RWPE1 (cell line): ENCODE measurements at regions not wholly inside any gene's neighbourhood (a gene's known extent, or its start where the extent isn't known, plus 50 kb on each side); places are given as distances from the start of the nearest gene placed in this dataset.

Experiments
- CTCF ChIA-PET: fragments of 350-600 bp; sonication (Branson Sonifier 250); formaldehyde crosslinking; extraction: SDS; loops from one replicate; lab custom pipeline; 2021; lab: Yijun Ruan, JAX
- POLR2A ChIA-PET: fragments of 400-600 bp; formaldehyde crosslinking; extraction: SDS; loops from one replicate; lab custom pipeline; 2020; ENCODE audit warnings: antibody characterized with exemption; ENCODE audit not compliant: low non-redundant PET; lab: Yijun Ruan, JAX
- DNase-seq: peaks from one replicate; pipeline ENCODE4 v3.0.0; 2012; ENCODE audit warnings: low spot score
- H3K27ac ChIP-seq: fragments of 450-650 bp; 2 replicates; pipeline ENCODE4 v1.5.1; 2017
- TF ChIP-seq, protein P1 (sequence below): fragments of 450-650 bp; conservative IDR thresholded peaks from 2 replicates; pipeline ENCODE4 v1.5.1; 2017; ENCODE audit warnings: low read depth, mild to moderate bottlenecking

DNA sequence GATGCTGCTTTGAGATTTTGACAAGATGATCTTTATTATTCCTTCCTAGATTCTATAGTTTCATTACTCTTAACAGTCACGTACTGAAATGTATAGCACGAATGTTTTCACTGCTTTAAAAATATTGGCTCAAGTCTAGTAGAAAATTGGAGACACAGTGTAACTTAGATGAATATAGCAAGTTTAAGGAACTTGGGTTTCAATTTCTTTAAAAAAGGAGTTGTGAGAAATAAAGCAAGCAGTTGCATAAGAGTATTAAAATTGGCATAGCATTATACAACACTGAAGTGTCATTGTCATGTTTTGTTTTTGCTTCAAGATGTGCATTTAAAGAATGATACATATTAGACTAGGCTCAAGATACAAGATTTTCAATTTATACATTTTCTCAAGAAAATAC is 624.8 kb upstream of the NOVA1 start:
- POLR2A ChIA-PET: no interaction called here
- no peak for DNase-seq
- CTCF ChIA-PET: no interaction called here
- H3K27ac ChIP-seq: no peak overlapping the region
- TF ChIP-seq, protein P1, sequence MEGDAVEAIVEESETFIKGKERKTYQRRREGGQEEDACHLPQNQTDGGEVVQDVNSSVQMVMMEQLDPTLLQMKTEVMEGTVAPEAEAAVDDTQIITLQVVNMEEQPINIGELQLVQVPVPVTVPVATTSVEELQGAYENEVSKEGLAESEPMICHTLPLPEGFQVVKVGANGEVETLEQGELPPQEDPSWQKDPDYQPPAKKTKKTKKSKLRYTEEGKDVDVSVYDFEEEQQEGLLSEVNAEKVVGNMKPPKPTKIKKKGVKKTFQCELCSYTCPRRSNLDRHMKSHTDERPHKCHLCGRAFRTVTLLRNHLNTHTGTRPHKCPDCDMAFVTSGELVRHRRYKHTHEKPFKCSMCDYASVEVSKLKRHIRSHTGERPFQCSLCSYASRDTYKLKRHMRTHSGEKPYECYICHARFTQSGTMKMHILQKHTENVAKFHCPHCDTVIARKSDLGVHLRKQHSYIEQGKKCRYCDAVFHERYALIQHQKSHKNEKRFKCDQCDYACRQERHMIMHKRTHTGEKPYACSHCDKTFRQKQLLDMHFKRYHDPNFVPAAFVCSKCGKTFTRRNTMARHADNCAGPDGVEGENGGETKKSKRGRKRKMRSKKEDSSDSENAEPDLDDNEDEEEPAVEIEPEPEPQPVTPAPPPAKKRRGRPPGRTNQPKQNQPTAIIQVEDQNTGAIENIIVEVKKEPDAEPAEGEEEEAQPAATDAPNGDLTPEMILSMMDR: no peak

DNA sequence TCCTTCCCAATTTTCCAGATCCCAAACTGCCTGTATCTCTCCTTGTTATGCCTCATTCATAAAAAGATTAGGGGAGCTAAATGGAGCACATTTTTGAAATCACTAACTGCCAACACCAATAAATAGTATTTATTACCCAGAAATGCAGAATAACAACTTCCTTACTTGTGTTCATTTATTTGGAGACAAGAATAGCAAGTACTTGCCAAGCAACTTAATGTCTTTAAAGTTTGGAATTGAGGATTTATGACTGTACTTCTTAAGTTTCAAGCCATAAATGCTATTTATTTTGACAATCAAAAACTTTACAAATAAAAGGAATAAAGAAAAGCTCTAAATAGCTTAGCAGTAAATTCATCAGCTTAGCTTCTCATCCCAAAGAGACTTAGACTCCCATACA is 626.1 kb upstream of the NOVA1 start:
- no peak for DNase-seq
- ChIA-PET CTCF (interaction anchor here (0.5 kb wide), 1 partner anchor 62 kb away, joined by 3 read pairs; no protein-coding TSS in a partner anchor), POLR2A (no interaction called here)
- H3K27ac ChIP-seq: no peak overlapping the region
- TF ChIP-seq, protein P1: no peak

DNA sequence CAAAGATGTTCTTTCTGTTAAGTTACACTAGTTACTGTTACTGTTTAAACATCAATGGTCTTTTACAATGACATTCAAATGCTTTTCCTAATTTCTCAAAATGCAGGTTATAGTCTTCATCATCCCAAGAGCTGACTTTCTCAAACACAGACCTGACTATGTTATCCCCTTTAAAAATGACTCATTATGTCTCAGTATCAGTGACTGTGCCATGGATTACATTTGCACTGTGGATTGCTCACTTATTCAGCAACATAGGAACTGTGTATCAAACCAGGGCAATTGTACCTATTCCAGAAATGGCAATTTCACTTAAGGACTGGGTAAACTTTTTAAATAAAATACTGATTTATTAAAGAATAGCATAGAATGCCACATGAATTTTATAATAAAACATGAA is 630.2 kb upstream of the NOVA1 start:
- CTCF ChIA-PET: no interaction called here
- POLR2A ChIA-PET: no interaction called here
- TF ChIP-seq, protein P1: no peak
- H3K27ac ChIP-seq: no peak overlapping the region
- DNase-seq: no peak

DNA sequence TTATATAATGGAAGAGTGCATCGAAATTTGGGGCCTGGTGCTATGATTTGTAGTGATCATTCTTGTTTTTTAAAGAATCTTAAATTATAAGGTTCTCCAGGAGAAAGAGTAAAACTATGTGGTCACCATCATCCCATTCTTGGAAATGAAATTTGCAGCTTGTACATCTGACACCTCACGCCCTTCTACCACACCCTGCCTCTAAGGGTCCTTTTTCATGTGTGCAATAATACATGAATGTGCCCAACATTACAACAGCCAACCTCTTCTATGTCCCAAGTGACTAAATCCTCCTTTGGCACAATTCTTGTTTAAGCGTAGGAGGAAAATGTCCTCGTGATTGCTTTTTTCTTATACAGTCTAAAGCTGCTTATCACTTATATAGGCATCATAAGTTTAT is 636.5 kb upstream of the NOVA1 start:
- TF ChIP-seq, protein P1: no peak
- H3K27ac ChIP-seq: no peak overlapping the region
- DNase-seq: no peak
- POLR2A ChIA-PET: no interaction called here
- CTCF ChIA-PET: no interaction called here

DNA sequence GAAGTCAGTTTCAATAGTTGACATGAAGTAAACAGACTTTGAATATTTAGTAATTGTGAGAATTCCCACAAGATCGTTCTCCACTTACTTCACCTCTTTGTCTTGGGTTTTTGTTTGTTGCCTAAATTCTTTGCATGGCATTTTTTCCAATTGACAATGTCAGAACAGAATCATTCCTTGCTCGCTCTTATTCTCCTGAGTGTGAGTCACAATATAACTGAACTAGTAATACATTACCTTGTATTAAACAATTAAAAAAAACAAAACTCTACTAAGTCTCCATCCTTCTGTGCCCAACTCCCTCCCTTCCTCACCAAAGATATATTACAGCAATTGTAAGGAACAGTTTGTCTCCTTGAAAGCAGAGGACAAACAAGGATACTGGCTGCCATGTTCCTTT is 638.8 kb upstream of the NOVA1 start:
- ChIA-PET CTCF (no interaction called here), POLR2A (no interaction called here)
- TF ChIP-seq, protein P1: no peak
- no peak overlapping the region for H3K27ac ChIP-seq
- DNase-seq: no peak

DNA sequence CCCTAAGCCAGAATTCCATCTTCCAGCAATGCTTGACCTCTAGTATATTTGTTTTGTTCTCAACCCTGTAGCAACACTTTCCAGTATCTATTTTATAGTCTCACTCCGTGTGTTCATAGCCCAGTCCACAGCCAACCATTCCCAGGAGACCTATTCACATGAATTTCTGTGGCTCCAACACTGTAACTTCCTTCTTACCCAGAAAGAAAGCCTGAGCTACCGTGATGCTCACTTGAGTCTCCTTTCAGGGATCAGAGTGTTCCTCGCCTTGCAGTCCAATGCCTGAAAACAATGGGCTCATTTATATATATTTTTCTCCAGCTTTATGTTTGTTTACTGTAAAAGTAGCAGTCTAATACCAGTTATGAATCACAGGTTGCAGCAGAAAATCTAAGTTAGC is 645.0 kb upstream of the NOVA1 start:
- TF ChIP-seq, protein P1: no peak

DNA sequence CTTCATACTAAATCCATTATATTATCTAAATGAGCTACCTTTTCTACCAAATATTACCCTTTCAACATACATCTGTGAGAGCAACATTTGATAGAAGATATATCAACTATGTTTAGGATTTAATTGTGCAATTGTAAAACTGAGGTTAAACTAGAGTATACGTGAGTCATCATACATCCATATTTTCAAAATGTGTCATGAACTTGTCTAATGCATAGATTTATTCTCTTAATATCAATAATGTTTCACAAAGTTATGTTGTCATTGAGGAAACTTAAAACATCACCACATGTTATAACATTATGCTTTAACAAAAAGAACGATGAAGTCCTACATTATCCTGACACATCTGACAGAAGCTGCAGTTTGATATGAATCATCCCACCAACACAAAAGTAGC is 645.5 kb upstream of the NOVA1 start:
- ChIA-PET CTCF (no interaction called here), POLR2A (no interaction called here)
- no peak overlapping the region for H3K27ac ChIP-seq
- TF ChIP-seq, protein P1: no peak
- DNase-seq: peak; percentile 8

More for the DNA sequence above, 645.0 kb upstream of the NOVA1 start:
- CTCF ChIA-PET: no interaction called here
- DNase-seq: no peak
- POLR2A ChIA-PET: no interaction called here
- H3K27ac ChIP-seq: no peak overlapping the region
